Brain microvascular endothelial cell (primary cell): ENCODE measurements at regions not wholly inside any gene's neighbourhood (a gene's known extent, or its start where the extent isn't known, plus 50 kb on each side); places are given as distances from the start of the nearest gene placed in this dataset.

Source experiments
- DNase-seq: peaks from one replicate; pipeline ENCODE4 v3.0.0-alpha.2; 2020
- H3K27ac ChIP-seq: fragments of 250-450 bp; sonication (Bioruptor Pico); 2 replicates; pipeline ENCODE4 v1.5.1; 2020; ENCODE audit warnings: mild to moderate bottlenecking, moderate library complexity
- H3K27me3 ChIP-seq: fragments of 250-450 bp; sonication (Bioruptor Pico); replicated peaks from 2 replicates; pipeline ENCODE4 v1.5.1; 2020; ENCODE audit warnings: mild to moderate bottlenecking
- H3K36me3 ChIP-seq: fragments of 250-450 bp; sonication (Bioruptor Pico); replicated peaks from 2 replicates; pipeline ENCODE4 v1.5.1; 2020; ENCODE audit warnings: mild to moderate bottlenecking
- H3K4me3 ChIP-seq: 2 replicates; pipeline ENCODE4 v1.5.1; 2011; ENCODE audit warnings: low read depth, mild to moderate bottlenecking, control low read depth, low read length, moderate library complexity
- in situ Hi-C: cut with HindIII; loops from 2 replicates; pipeline ENCODE4 v1.10.0; 2017; ENCODE audit warnings: low sequenced_read_pairs, low pct_ligation_motif_present
- TF ChIP-seq, protein P1 (sequence below): IDR thresholded peaks from 2 replicates; pipeline ENCODE4 v1.5.1; 2011; ENCODE audit warnings: low read depth, mild to moderate bottlenecking, moderate library complexity, low read length, control low read depth, inconsistent platforms; ENCODE audit errors: missing control alignments

DNA sequence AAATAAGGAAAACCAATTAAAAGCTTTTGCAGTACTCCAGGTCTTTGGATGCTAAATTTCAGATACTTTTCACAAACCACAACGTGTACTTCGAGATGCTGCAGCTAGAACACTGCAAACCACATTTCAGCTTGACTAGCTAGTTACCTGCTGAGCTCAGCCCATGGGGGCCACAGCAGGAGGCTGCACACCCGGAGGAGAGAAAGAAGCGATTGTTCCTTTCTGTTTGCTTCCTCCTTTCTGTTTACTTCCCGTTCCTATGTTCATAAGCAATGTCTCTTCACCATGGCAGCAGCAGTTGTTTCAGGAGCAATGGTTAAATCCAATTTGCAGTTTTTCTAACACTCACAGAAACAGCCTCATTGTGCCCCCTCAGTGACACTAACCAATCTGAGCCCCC is 225.6 kb upstream of the FGGY start:
- in situ Hi-C loops = no loop called here
- no peak overlapping the region for H3K4me3 ChIP-seq
- no peaks in the 10 kb centered on the region for H3K36me3 ChIP-seq
- no peak overlapping the region for H3K27ac ChIP-seq
- no peak for DNase-seq
- TF ChIP-seq, protein P1, sequence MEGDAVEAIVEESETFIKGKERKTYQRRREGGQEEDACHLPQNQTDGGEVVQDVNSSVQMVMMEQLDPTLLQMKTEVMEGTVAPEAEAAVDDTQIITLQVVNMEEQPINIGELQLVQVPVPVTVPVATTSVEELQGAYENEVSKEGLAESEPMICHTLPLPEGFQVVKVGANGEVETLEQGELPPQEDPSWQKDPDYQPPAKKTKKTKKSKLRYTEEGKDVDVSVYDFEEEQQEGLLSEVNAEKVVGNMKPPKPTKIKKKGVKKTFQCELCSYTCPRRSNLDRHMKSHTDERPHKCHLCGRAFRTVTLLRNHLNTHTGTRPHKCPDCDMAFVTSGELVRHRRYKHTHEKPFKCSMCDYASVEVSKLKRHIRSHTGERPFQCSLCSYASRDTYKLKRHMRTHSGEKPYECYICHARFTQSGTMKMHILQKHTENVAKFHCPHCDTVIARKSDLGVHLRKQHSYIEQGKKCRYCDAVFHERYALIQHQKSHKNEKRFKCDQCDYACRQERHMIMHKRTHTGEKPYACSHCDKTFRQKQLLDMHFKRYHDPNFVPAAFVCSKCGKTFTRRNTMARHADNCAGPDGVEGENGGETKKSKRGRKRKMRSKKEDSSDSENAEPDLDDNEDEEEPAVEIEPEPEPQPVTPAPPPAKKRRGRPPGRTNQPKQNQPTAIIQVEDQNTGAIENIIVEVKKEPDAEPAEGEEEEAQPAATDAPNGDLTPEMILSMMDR = no peak
- H3K27me3 ChIP-seq = no peaks in the 10 kb centered on the region

DNA sequence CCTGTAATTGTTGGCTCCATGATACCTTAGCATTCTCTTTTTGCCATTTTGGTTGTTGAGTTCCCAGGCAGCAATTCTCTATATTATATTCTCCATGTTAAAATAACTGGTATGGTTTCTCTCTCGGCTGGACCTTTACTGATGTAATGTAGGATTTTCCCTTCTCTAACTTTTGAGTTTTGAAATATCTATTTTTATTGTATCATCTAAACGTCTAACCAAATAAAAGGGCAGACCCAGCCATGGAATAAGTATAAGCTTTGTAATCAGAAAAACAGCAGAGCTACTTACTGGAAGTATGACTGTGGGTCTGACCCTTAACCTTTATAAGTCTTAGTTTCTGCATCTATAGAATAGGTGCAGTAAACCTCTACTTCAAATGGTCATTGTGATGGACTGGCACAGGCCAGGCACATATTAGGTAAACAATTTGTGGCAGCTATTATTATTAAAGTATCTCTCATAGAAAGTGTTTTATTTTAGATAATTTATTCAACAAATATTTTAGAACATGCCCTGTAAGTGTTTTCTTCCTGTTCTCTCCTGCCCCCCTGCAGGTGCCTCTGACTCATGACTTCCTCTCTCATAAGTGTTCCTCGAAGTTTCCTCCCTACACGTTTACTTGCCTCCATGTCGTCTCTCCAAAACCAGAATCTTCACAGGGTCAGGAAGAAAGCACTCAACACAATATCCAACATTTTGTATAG is 224.9 kb upstream of the FGGY start:
- Histone ChIP-seq H3K27me3 (no peaks in the 10 kb centered on the region), H3K27ac (no peak overlapping the region), H3K4me3 (no peak overlapping the region), H3K36me3 (no peaks in the 10 kb centered on the region)
- in situ Hi-C loops = no loop called here
- TF ChIP-seq, protein P1 = no peak
- no peak for DNase-seq

GRCh38 chr1:59072583-59072947 is 224.3 kb upstream of the FGGY start:
- Histone ChIP-seq H3K4me3 (no peak overlapping the region), H3K27ac (no peak overlapping the region), H3K36me3 (no peaks in the 10 kb centered on the region), H3K27me3 (no peaks in the 10 kb centered on the region)
- DNase-seq = no peak
- TF ChIP-seq, protein P1 = peak; percentile 17
- in situ Hi-C loops = no loop called here

GRCh38 chr1:59074598-59074997 is 222.3 kb upstream of the FGGY start:
- DNase-seq = no peak
- Histone ChIP-seq H3K27me3 (no peaks in the 10 kb centered on the region), H3K4me3 (no peak overlapping the region), H3K36me3 (no peaks in the 10 kb centered on the region), H3K27ac (no peak overlapping the region)
- TF ChIP-seq, protein P1 = no peak
- in situ Hi-C loops = no loop called here

DNA sequence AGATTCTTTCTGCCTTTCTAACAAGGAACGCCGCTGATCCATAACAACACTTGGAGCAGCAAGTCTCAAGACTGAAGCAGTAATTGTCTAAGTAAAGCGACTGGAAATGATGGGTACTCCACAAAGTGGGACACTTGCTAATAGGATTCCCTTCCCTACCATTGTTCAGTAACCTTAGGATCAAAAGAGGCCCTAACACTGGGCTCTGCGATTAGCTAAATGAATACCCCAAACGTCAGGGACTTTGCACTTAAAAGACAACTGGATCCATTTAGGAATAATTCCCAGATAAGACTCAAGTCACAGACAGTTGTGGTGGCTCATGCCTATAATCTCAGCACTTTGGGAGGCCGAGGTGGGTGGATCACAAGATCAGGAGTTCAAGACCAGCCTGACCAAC is 221.9 kb upstream of the FGGY start:
- Histone ChIP-seq H3K27ac (no peak overlapping the region), H3K36me3 (no peaks in the 10 kb centered on the region), H3K4me3 (no peak overlapping the region), H3K27me3 (no peaks in the 10 kb centered on the region)
- no peak for DNase-seq
- TF ChIP-seq, protein P1 = no peak
- in situ Hi-C loops = no loop called here

GRCh38 chr1:59076612-59077011 is 220.3 kb upstream of the FGGY start:
- DNase-seq = no peak
- H3K4me3 ChIP-seq = no peak overlapping the region
- in situ Hi-C loops = no loop called here
- no peaks in the 10 kb centered on the region for H3K27me3 ChIP-seq
- H3K36me3 ChIP-seq = no peaks in the 10 kb centered on the region
- H3K27ac ChIP-seq = no peak overlapping the region
- TF ChIP-seq, protein P1 = no peak
